PFSK-1 (cell line): ENCODE measurements at regions not wholly inside any gene's neighbourhood (a gene's known extent, or its start where the extent isn't known, plus 50 kb on each side); places are given as distances from the start of the nearest gene placed in this dataset.

Source experiments
- FOXP2 ChIP-seq: optimal IDR thresholded peaks from 2 replicates; pipeline ENCODE3; 2011; ENCODE audit warnings: borderline replicate concordance, control low read depth, inconsistent platforms; ENCODE audit not compliant: insufficient read depth; ENCODE audit errors: extremely low read length, extremely low read depth
- POLR2AphosphoS5 ChIP-seq: IDR thresholded peaks from 2 replicates; pipeline ENCODE4 v1.6.1; 2012; ENCODE audit warnings: low read depth, mild to moderate bottlenecking, control low read depth, low read length, moderate library complexity
- REST ChIP-seq, 2 experiments: IDR thresholded peaks; 2 replicates each; pipeline versions ENCODE4 v1.6.1 to v1.8.0; 2011 to 2012; ENCODE audit warnings: low read depth in 2 of 2, low read length in 2 of 2, control low read depth in 1 of 2, inconsistent platforms in 1 of 2, mild to moderate bottlenecking in 1 of 2, moderate library complexity in 1 of 2; ENCODE audit not compliant: insufficient read depth in 1 of 2
- SIN3A ChIP-seq: IDR thresholded peaks from 2 replicates; pipeline ENCODE4 v1.6.1; 2012; ENCODE audit warnings: mild to moderate bottlenecking, low read length, moderate library complexity, borderline replicate concordance; ENCODE audit not compliant: insufficient read depth
- TAF1 ChIP-seq: IDR thresholded peaks from 2 replicates; pipeline ENCODE4 v1.6.1; 2012; ENCODE audit warnings: low read length, control low read depth, borderline replicate concordance; ENCODE audit not compliant: insufficient read depth

DNA sequence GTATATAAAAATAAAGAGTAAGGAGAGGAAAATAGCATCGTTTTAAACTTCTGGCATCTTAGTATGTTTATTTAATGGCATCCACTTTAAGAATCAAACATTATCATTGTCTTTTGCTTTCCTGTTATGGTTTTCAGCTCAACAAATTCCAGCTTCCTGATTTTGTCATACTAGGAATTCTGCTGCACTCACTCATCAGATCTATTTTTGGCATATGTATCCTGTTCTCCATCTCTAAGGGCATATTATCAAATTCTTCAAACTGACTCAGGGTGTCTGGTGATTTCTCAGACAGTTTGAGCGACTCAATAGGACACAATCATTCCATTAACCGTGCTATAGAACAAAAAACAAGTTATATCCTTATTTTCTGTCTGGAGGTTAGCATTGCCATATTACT, 248.5 kb upstream of the DIAPH2 start:
- no peak for TF ChIP-seq TAF1
- TF ChIP-seq REST (IDR thresholded peaks at IDR 0.05; ENCODE audit: insufficient read depth in 1 of 2, low read depth in 2 of 2, low read length in 2 of 2) = no peak
- no peak for TF ChIP-seq POLR2AphosphoS5
- no peak for TF ChIP-seq SIN3A
- TF ChIP-seq FOXP2 = no peak
